HepG2 (cell line): ENCODE measurements at regions not wholly inside any gene's neighbourhood (a gene's known extent, or its start where the extent isn't known, plus 50 kb on each side); places are given as distances from the start of the nearest gene placed in this dataset.

ENCODE experiments used
- ATAC-seq: fragments of 200-7000 bp; cut with Tn5 transposase; 3 replicates; pipeline ENCODE4 v1.9.1; 2020; ENCODE audit warnings: mild to moderate bottlenecking, moderate library complexity
- BruUV-seq: library from RNA; stranded (reverse); fragments of 400-500 nt; replicated peaks from 2 replicates; lab custom pipeline; 2021; lab: Mats Ljungman, UMichigan
- CTCF ChIA-PET: fragments of 300-600 bp; formaldehyde crosslinking; extraction: SDS; loops from one replicate; lab custom pipeline; 2021; ENCODE audit warnings: low total read pairs, inconsistent platforms, low intra/inter-chr PET ratio; lab: Yijun Ruan, JAX
- POLR2A ChIA-PET: fragments of 350-600 bp; sonication (Branson Sonifier 250); formaldehyde crosslinking; loops from one replicate; lab custom pipeline; 2020; ENCODE audit warnings: antibody characterized with exemption, inconsistent platforms; lab: Yijun Ruan, JAX
- DNase-seq: peaks from one replicate; pipeline ENCODE4 v3.0.0-alpha.2; 2015; ENCODE audit warnings: low spot score
- FAIRE-seq: peaks from 3 replicates; lab custom pipeline; 2011; peaks lifted over from hg19 to GRCh38; lab: Jason Lieb, UNC
- H2AFZ ChIP-seq: one replicate; pipeline ENCODE4 v1.6.1; 2011; ENCODE audit warnings: low read length, inconsistent platforms
- H3K27ac ChIP-seq: fragments of 300-600 bp; 3 replicates; pipeline ENCODE4 v1.8.0; 2011; ENCODE audit warnings: mixed run types, mild to moderate bottlenecking, mixed read lengths, low read length, inconsistent platforms; ENCODE audit not compliant: insufficient read depth; ENCODE audit errors: extremely low read length
- H3K27me3 ChIP-seq, 2 experiments: fragments of 200-600 bp in 1 of 2; 2 replicates in 1 of 2; 3 replicates in 1 of 2; pipeline versions ENCODE4 v1.6.0 to v1.8.0; 2011; ENCODE audit warnings: low read length in 2 of 2, mild to moderate bottlenecking in 2 of 2, moderate library complexity in 2 of 2, inconsistent platforms in 1 of 2; ENCODE audit not compliant: insufficient read depth in 2 of 2, control insufficient read depth in 1 of 2
- H3K36me3 ChIP-seq, 2 experiments: fragments of 200-600 bp in 1 of 2; replicated peaks in 1 of 2; 2 replicates in 1 of 2; 3 replicates in 1 of 2; pipeline versions ENCODE4 v1.5.1 to v1.8.0; 2011; ENCODE audit warnings: low read length in 2 of 2, inconsistent platforms in 1 of 2; ENCODE audit not compliant: insufficient read depth in 2 of 2, control insufficient read depth in 1 of 2
- H3K4me1 ChIP-seq: 2 replicates; pipeline ENCODE4 v1.5.1; 2012; ENCODE audit warnings: low read length, inconsistent platforms; ENCODE audit not compliant: insufficient read depth
- H3K4me2 ChIP-seq: 2 replicates; pipeline ENCODE4 v1.6.0; 2011; ENCODE audit warnings: low read depth, low read length, inconsistent platforms
- H3K4me3 ChIP-seq, 3 experiments: fragments of 200-600 bp in 1 of 3; sonication (generic), shearing (Covaris generic) in 1 of 3; replicated peaks in 1 of 3; 2 replicates each; pipeline ENCODE4 v1.5.1; 2011 to 2016; ENCODE audit warnings: low read length in 3 of 3, inconsistent platforms in 2 of 3, low read depth in 2 of 3, mild to moderate bottlenecking in 2 of 3, control low read depth in 1 of 3, mixed read lengths in 1 of 3; ENCODE audit not compliant: insufficient read depth in 1 of 3
- H3K79me2 ChIP-seq: one replicate; pipeline ENCODE4 v1.6.1; 2011; ENCODE audit warnings: low read length, inconsistent platforms; ENCODE audit not compliant: insufficient read depth
- H3K9ac ChIP-seq: 2 replicates; pipeline ENCODE4 v1.6.0; 2011; ENCODE audit warnings: mild to moderate bottlenecking, low read depth, low read length, inconsistent platforms; ENCODE audit not compliant: insufficient read depth
- H3K9me3 ChIP-seq: 2 replicates; pipeline ENCODE4 v1.5.1; 2012; ENCODE audit warnings: mild to moderate bottlenecking, low read length
- H4K20me1 ChIP-seq: 2 replicates; pipeline ENCODE4 v1.6.0; 2011; ENCODE audit warnings: inconsistent platforms, mild to moderate bottlenecking, low read length, moderate library complexity; ENCODE audit not compliant: insufficient read depth
- KAT7 ChIP-seq: IDR thresholded peaks from 2 replicates; pipeline ENCODE4 v1.6.1; 2018; ENCODE audit warnings: borderline replicate concordance, missing compliant biosample characterization
- NFE2L1 ChIP-seq: sonication (generic); formaldehyde crosslinking; IDR thresholded peaks from 2 replicates; pipeline ENCODE4 v1.4.0; 2020; ENCODE audit warnings: missing genetic modification reagents, mild to moderate bottlenecking, borderline replicate concordance
- PITX1 ChIP-seq: sonication (generic); formaldehyde crosslinking; IDR thresholded peaks from 2 replicates; pipeline ENCODE4 v1.5.1; 2020; ENCODE audit warnings: mild to moderate bottlenecking, missing genetic modification reagents
- PRDM15 ChIP-seq: sonication (generic); formaldehyde crosslinking; IDR thresholded peaks from 2 replicates; pipeline ENCODE4 v1.4.0; 2020; ENCODE audit warnings: missing genetic modification reagents
- SIN3A ChIP-seq: IDR thresholded peaks from 2 replicates; pipeline ENCODE4 v1.6.1; 2011; ENCODE audit warnings: low read depth, mild to moderate bottlenecking, control low read depth, low read length, borderline replicate concordance
- SSRP1 ChIP-seq: IDR thresholded peaks from 2 replicates; pipeline ENCODE4 v1.6.1; 2016; ENCODE audit warnings: control low read depth
- WGBS: methylation state at CpG from one replicate; pipeline ENCODE4 v1.1.6; 2017; ENCODE audit warnings: low lambda C conversion rate; 5-methylcytosine and 5-hydroxymethylcytosine counted together
- in situ Hi-C: cut with HindIII; loops from 2 replicates; pipeline ENCODE4 v1.10.0; 2017; ENCODE audit warnings: low pct_unique_long_range_greater_than_20kb; ENCODE audit not compliant: extremely low pct_ligation_motif_present
- intact Hi-C: fragments of 100-400 bp; cut with micrococcal nuclease; formaldehyde crosslinking; loops from one replicate; pipeline ENCODE4 v1.10.0; 2022; ENCODE audit not compliant: unreplicated experiment
- TF ChIP-seq, protein P1 (sequence below): sonication (generic); IDR thresholded peaks from 2 replicates; pipeline ENCODE4 v1.6.1; 2016; ENCODE audit warnings: low read depth, borderline replicate concordance

GRCh38 chr9:84101964-84102632, 121.5 kb downstream of the RMI1 start:
- DNase-seq (no peak), ATAC-seq (no peak), FAIRE-seq (no peak)
- Histone ChIP-seq H3K27me3 (peaks cover 0 to 26% of the 10 kb centered on the region in 2 experiments; a peak in 2 of 5 replicates), H3K4me2 (no peak overlapping the region), H2AFZ (no peak overlapping the region), H3K36me3 (no peaks in the 10 kb centered on the region), H3K27ac (no peak overlapping the region), H3K9ac (no peak overlapping the region), H3K4me3 (no peak overlapping the region), H3K9me3 (no peaks in the 10 kb centered on the region), H4K20me1 (no peaks in the 10 kb centered on the region), H3K79me2 (no peaks in the 10 kb centered on the region), H3K4me1 (no peaks in the 10 kb centered on the region)
- intact Hi-C loops, result no loop called here
- 20% methylated on average over 25 of the region's 29 CpGs for WGBS
- no TSS peak for BruUV-seq
- ChIA-PET CTCF (no interaction called here), POLR2A (no interaction called here)
- TF ChIP-seq PRDM15 (CRISPR knock-in tag) (no peak), SSRP1 (CRISPR knock-in tag) (no peak), NFE2L1 (CRISPR knock-in tag) (no peak), SIN3A (no peak), PITX1 (CRISPR knock-in tag) (no peak), KAT7 (CRISPR knock-in tag) (no peak)
- TF ChIP-seq, protein P1, sequence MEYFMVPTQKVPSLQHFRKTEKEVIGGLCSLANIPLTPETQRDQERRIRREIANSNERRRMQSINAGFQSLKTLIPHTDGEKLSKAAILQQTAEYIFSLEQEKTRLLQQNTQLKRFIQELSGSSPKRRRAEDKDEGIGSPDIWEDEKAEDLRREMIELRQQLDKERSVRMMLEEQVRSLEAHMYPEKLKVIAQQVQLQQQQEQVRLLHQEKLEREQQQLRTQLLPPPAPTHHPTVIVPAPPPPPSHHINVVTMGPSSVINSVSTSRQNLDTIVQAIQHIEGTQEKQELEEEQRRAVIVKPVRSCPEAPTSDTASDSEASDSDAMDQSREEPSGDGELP, result no peak
- in situ Hi-C loops, result no loop called here
